SK-N-MC (cell line): ENCODE measurements at regions not wholly inside any gene's neighbourhood (a gene's known extent, or its start where the extent isn't known, plus 50 kb on each side); places are given as distances from the start of the nearest gene placed in this dataset.

Source experiments
- DNase-seq: peaks from one replicate; pipeline ENCODE4 v3.0.0-alpha.2; 2011; ENCODE audit warnings: low read depth, low spot score
- H3K27ac ChIP-seq: fragments of 200-600 bp; sonication (generic); 2 replicates; pipeline ENCODE4 v1.5.1; 2016; ENCODE audit warnings: mixed run types
- H3K36me3 ChIP-seq: fragments of 200-600 bp; sonication (generic); 2 replicates; pipeline ENCODE4 v1.6.1; 2017; ENCODE audit warnings: antibody characterized with exemption, low read length, mixed read lengths; ENCODE audit not compliant: insufficient read depth
- H3K4me3 ChIP-seq: fragments of 200-600 bp; sonication (generic); 2 replicates; pipeline ENCODE4 v1.5.1; 2016
- H3K9ac ChIP-seq: fragments of 200-600 bp; sonication (generic); 2 replicates; pipeline ENCODE4 v1.8.0; 2017; ENCODE audit warnings: mixed run types, mixed read lengths; ENCODE audit not compliant: insufficient read length
- H3K9me3 ChIP-seq: fragments of 200-600 bp; sonication (generic); 2 replicates; pipeline ENCODE4 v1.6.1; 2017; ENCODE audit warnings: low read depth, mild to moderate bottlenecking, antibody characterized with exemption, low read length, moderate library complexity, mixed read lengths
- EZH2 ChIP-seq: fragments of 200-600 bp; sonication (generic); IDR thresholded peaks from one replicate; pipeline ENCODE4 v1.6.1; 2017; ENCODE audit warnings: antibody characterized with exemption
- FOXP2 ChIP-seq: optimal IDR thresholded peaks from 2 replicates; pipeline ENCODE3; 2011; ENCODE audit warnings: mild to moderate bottlenecking, moderate library complexity; ENCODE audit not compliant: insufficient read depth; ENCODE audit errors: extremely low read length, control extremely low read depth
- POLR2AphosphoS5 ChIP-seq: IDR thresholded peaks from 2 replicates; pipeline ENCODE4 v1.6.1; 2012; ENCODE audit warnings: mild to moderate bottlenecking, low read depth, low read length, borderline replicate concordance

DNA sequence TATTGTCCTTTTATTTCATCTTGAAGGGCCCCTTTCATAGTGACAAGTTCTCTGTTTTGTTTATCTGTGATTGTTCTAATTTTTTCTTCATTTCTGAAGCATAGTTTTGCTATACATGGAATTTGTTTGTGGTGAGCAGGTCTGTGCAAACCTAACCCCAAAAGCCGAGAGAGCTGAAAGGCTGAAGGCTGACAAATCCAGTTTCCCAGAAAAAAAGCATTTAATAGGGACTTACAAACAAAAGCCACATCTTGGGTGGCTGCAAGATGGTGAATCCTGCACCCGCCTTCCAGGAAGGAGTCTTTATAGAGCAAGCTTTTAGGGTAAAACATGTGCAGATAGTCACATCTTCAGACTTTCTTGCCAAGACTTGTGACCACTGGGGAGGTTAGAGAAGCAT is 473.4 kb upstream of the TRIB2 start:
- Histone ChIP-seq H3K9me3 (no peaks in the 10 kb centered on the region), H3K9ac (no peak overlapping the region), H3K36me3 (no peaks in the 10 kb centered on the region), H3K4me3 (no peak overlapping the region), H3K27ac (no peak overlapping the region)
- no peak for TF ChIP-seq EZH2
- no peak for TF ChIP-seq FOXP2
- no peak for TF ChIP-seq POLR2AphosphoS5
- DNase-seq, result no peak

- Histone ChIP-seq H3K36me3 (no peaks in the 10 kb centered on the region), H3K9me3 (no peaks in the 10 kb centered on the region), H3K9ac (no peak overlapping the region), H3K4me3 (no peak overlapping the region), H3K27ac (no peak overlapping the region)
- TF ChIP-seq FOXP2 (no peak), EZH2 (no peak), POLR2AphosphoS5 (no peak)
- no peak for DNase-seq
Observed at GRCh38 chr2:12244070-12244469, 472.7 kb upstream of the TRIB2 start.

GRCh38 chr2:12251121-12251520 is 465.6 kb upstream of the TRIB2 start:
- no peaks in the 10 kb centered on the region for H3K36me3 ChIP-seq
- no peak overlapping the region for H3K9ac ChIP-seq
- DNase-seq, result no peak
- no peak overlapping the region for H3K27ac ChIP-seq
- no peak overlapping the region for H3K4me3 ChIP-seq
- no peak for TF ChIP-seq POLR2AphosphoS5
- no peaks in the 10 kb centered on the region for H3K9me3 ChIP-seq

GRCh38 chr2:12251749-12252148 is 465.0 kb upstream of the TRIB2 start:
- no peak for DNase-seq
- no peak overlapping the region for H3K27ac ChIP-seq
- no peak overlapping the region for H3K4me3 ChIP-seq
- no peaks in the 10 kb centered on the region for H3K9me3 ChIP-seq
- H3K36me3 ChIP-seq, result no peaks in the 10 kb centered on the region
- no peak overlapping the region for H3K9ac ChIP-seq
- no peak for TF ChIP-seq FOXP2
- TF ChIP-seq EZH2, result no peak
- no peak for TF ChIP-seq POLR2AphosphoS5

DNA sequence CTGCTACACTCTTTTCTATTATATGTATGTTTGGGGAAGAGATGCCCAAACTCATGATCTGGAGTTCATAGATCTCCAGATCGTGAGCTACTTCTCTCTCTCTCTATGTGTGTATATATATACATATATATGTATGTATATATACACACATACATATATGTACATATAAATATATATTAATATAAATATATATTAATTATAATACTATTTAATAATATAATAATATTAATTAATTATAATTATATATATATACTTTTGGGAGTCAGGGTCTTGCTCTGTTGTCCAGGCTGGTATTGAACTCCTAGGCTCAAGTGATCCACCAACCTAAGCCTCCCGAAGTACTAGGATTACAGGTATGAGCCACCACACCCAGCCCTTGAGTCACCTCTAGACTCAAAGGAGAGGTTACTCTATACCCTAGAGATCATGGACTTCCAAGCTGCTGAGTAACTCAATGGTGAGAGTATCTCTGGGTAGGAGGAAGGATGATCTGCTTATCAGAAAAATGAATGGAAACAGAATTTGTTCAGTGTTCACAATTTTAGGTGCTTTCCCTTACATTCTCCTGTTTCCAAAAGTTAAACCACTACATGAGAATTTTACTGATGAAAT is 463.5 kb upstream of the TRIB2 start:
- Histone ChIP-seq H3K27ac (no peak overlapping the region), H3K9me3 (no peaks in the 10 kb centered on the region), H3K36me3 (no peaks in the 10 kb centered on the region), H3K4me3 (no peak overlapping the region), H3K9ac (no peak overlapping the region)
- TF ChIP-seq EZH2, result no peak
- no peak for TF ChIP-seq FOXP2
- TF ChIP-seq POLR2AphosphoS5, result no peak
- DNase-seq, result no peak

GRCh38 chr2:12254280-12254860 is 462.4 kb upstream of the TRIB2 start:
- Histone ChIP-seq H3K36me3 (no peaks in the 10 kb centered on the region), H3K9ac (no peak overlapping the region), H3K9me3 (no peaks in the 10 kb centered on the region), H3K27ac (no peak overlapping the region), H3K4me3 (no peak overlapping the region)
- TF ChIP-seq POLR2AphosphoS5, result no peak
- no peak for TF ChIP-seq FOXP2
- TF ChIP-seq EZH2, result no peak
- DNase-seq, result no peak

- no peak overlapping the region for H3K9ac ChIP-seq
- no peak for DNase-seq
- no peak overlapping the region for H3K4me3 ChIP-seq
- H3K27ac ChIP-seq, result no peak overlapping the region
- TF ChIP-seq EZH2 (no peak), POLR2AphosphoS5 (no peak)
- H3K9me3 ChIP-seq, result no peaks in the 10 kb centered on the region
- H3K36me3 ChIP-seq, result no peaks in the 10 kb centered on the region
Observed at GRCh38 chr2:12256206-12256605, 460.5 kb upstream of the TRIB2 start.

DNA sequence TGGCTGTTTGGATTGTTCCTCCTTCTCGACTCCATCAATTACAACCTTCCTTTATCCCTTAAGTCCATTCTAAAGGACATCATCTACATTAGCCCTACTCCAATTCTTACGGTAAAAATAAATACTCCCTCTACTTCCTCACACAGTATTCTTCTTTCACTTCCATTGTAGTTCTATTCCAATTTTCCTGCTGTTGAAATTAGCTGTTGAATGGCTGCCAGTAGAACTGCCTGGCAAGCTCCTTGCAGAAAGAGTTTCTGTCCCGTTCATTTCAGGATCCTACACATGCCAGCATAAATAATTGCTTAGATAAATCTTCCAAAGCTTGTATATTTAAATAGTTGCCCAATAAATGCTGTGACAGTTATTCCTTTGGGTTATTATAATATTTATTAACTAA is 459.3 kb upstream of the TRIB2 start:
- H3K27ac ChIP-seq, result no peak overlapping the region
- no peak overlapping the region for H3K9ac ChIP-seq
- H3K36me3 ChIP-seq, result no peaks in the 10 kb centered on the region
- no peak for TF ChIP-seq POLR2AphosphoS5
- no peak for TF ChIP-seq FOXP2
- TF ChIP-seq EZH2, result no peak
- no peaks in the 10 kb centered on the region for H3K9me3 ChIP-seq
- no peak for DNase-seq
- H3K4me3 ChIP-seq, result no peak overlapping the region

- no peak overlapping the region for H3K9ac ChIP-seq
- DNase-seq, result no peak
Observed at GRCh38 chr2:12259493-12259892, 457.2 kb upstream of the TRIB2 start.

More at GRCh38 chr2:12259493-12259892, 457.2 kb upstream of the TRIB2 start:
- H3K36me3 ChIP-seq, result no peaks in the 10 kb centered on the region
- H3K27ac ChIP-seq, result no peak overlapping the region
- H3K9me3 ChIP-seq, result no peaks in the 10 kb centered on the region
- TF ChIP-seq POLR2AphosphoS5 (no peak), EZH2 (no peak), FOXP2 (no peak)
- no peak overlapping the region for H3K4me3 ChIP-seq
